ENCODE measurements at regions not wholly inside any gene's neighbourhood (a gene's known extent, or its start where the extent isn't known, plus 50 kb on each side); places are given as distances from the start of the nearest gene placed in this dataset.
A peak's percentile ranks its signal among the peaks of the same experiment; 100 is the strongest.

DNA sequence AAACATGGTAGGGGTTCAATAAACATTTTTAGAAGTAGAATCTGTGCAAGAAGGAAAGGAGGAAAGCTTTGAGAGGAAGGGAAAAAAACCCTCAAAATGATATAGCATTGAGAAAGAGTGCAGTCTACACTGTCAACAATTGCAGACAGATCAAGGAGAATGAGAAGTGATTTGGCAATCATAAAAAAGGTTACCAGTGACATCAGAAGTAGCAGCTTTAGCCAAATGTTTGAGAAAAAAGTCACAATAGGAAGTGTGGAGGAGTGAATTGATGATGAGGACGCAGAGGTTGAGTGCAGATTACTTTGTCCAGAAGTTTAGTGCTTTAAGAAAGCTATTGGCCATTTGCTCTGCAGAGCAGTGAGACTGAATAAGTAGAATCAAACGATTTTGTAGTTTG is 155.0 kb downstream of the GJA1 start:
- peaks cover 0 to 4% (median 0%) of the 10 kb centered on the region in 11 donors for H3K9me3 ChIP-seq
- H3K27me3 ChIP-seq: no peaks in the 10 kb centered on the region
- DNase-seq: no peak
- TF ChIP-seq, protein P1, sequence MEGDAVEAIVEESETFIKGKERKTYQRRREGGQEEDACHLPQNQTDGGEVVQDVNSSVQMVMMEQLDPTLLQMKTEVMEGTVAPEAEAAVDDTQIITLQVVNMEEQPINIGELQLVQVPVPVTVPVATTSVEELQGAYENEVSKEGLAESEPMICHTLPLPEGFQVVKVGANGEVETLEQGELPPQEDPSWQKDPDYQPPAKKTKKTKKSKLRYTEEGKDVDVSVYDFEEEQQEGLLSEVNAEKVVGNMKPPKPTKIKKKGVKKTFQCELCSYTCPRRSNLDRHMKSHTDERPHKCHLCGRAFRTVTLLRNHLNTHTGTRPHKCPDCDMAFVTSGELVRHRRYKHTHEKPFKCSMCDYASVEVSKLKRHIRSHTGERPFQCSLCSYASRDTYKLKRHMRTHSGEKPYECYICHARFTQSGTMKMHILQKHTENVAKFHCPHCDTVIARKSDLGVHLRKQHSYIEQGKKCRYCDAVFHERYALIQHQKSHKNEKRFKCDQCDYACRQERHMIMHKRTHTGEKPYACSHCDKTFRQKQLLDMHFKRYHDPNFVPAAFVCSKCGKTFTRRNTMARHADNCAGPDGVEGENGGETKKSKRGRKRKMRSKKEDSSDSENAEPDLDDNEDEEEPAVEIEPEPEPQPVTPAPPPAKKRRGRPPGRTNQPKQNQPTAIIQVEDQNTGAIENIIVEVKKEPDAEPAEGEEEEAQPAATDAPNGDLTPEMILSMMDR (IDR thresholded peaks at IDR 0.05): no peak
- 38 to 49% methylated on average over 2 of the region's 2 CpGs for WGBS, 2 donors
- H3K4me1 ChIP-seq: peaks cover 0 to 12% (median 0%) of the 10 kb centered on the region in 9 donors
- H3K27ac ChIP-seq: no peak overlapping the region
- no peak overlapping the region for H3K4me3 ChIP-seq
- no peaks in the 10 kb centered on the region for H3K36me3 ChIP-seq
- intact Hi-C loops (cut with DNase I): loop anchor here in 2 of 10 donors (5.0 to 10.0 kb wide), 2 partner anchors 244 to 252 kb away; no protein-coding TSS in a partner anchor
- ATAC-seq: peak in 1 of 8 donors; percentile 64

DNA sequence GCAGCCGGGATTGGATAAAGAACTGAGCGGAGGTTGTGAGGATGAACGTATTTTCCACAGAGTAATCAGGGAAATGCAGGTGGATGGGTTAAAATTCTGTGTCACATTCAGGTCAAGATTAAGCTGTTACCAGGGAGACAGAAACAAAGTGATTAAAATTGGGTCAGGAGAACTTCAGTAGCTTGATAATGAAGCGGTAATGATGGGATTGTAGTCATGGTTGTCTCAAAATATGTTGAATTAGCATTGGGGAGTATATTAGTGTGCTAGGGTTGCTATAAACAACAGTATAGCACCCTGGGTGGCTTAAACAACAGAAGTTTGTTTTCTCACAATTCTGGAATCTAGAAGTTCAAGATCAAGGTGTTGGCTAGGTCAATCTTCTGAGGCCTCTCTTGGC is 155.5 kb downstream of the GJA1 start:
- ATAC-seq: no peak
- peaks cover 0 to 4% (median 0%) of the 10 kb centered on the region in 11 donors for H3K9me3 ChIP-seq
- H3K4me3 ChIP-seq: no peak overlapping the region
- TF ChIP-seq, protein P1 (IDR thresholded peaks at IDR 0.05): no peak
- H3K4me1 ChIP-seq: peaks cover 0 to 12% (median 0%) of the 10 kb centered on the region in 9 donors
- H3K27me3 ChIP-seq: no peaks in the 10 kb centered on the region
- no peak for DNase-seq
- WGBS, 2 donors: 67 to 72% methylated on average over 4 of the region's 4 CpGs
- no peaks in the 10 kb centered on the region for H3K36me3 ChIP-seq
- intact Hi-C loops (cut with DNase I): loop anchor here in 2 of 10 donors (5.0 to 10.0 kb wide), 2 partner anchors 244 to 251 kb away; no protein-coding TSS in a partner anchor
- no peak overlapping the region for H3K27ac ChIP-seq

DNA sequence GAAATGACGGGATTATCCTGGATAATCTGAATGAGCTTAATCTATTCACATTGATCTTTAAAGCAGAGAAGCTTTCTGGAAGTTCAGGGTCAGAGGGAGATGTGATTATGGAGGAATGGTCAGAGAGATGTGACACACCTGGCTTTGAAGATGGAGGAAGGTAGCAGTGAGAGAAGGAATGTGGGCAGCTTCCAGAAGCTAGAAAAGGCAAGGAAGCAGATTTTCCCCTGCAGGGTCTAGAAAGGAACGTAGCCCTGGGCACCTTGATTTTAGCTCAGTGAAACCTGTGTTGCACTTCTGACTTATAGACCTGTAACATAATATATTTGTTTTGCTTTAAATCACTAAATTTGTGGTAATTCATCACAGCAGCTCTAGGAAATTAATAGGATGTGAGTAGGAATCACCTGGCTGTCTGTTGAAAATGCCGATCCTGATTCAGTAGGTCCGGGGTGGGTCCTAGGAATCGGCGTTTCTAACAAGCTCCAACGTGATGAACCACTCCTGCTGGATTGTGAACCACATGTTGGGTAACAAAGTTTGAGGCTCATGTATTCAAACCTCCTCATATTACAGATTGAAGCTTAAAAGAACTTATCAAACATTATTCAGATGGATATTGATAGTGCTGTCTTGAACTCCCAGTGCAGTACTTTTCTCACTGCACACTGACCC is 157.0 kb downstream of the GJA1 start:
- peaks cover 0 to 4% (median 0%) of the 10 kb centered on the region in 11 donors for H3K9me3 ChIP-seq
- DNase-seq: no peak
- peaks cover 0 to 12% (median 0%) of the 10 kb centered on the region in 9 donors for H3K4me1 ChIP-seq
- 93 to 94% methylated on average over 7 of the region's 7 CpGs for WGBS, 2 donors
- ATAC-seq: no peak
- H3K27me3 ChIP-seq: no peaks in the 10 kb centered on the region
- no peak overlapping the region for H3K27ac ChIP-seq
- H3K4me3 ChIP-seq: no peak overlapping the region
- intact Hi-C loops (cut with DNase I): loop anchor here in 2 of 10 donors (5.0 to 10.0 kb wide), 2 partner anchors 242 to 250 kb away; no protein-coding TSS in a partner anchor
- TF ChIP-seq, protein P1 (IDR thresholded peaks at IDR 0.05): no peak
- no peaks in the 10 kb centered on the region for H3K36me3 ChIP-seq

DNA sequence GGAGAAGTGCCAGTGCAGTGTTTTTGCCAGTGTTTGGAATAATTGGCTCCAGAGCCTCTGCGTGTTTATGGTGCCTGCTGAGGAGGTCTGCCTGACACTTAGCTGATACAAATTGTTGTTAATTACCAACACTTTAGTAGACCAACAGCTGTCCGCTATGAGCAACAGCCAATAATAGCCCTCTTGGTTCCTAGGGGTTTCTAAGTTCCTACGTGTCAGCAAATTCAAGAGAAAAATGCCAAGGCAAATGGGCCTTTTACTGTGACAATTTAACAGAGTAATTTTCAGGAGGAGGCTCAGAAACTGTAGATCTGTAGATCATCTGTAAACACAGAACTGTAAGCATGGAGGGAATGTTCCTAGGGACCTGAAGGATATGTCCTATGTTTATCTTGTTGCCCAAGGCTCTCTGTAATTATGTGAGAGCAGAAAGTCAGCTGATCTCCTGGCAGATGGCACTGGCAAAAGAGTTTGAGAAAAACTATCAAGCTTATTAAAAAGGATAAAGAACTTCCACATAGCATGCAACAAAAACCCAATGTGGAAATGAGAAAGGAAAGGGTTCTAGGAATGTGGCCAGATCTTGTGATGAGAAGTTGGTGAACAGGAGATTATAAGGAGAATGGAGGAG is 157.7 kb downstream of the GJA1 start:
- ATAC-seq: no peak
- intact Hi-C loops (cut with DNase I): loop anchor here in 2 of 10 donors (5.0 to 10.0 kb wide), 2 partner anchors 242 to 249 kb away; no protein-coding TSS in a partner anchor
- Histone ChIP-seq H3K27me3 (no peaks in the 10 kb centered on the region), H3K4me1 (peaks cover 0 to 12% (median 0%) of the 10 kb centered on the region in 9 donors), H3K36me3 (no peaks in the 10 kb centered on the region), H3K4me3 (no peak overlapping the region), H3K27ac (no peak overlapping the region), H3K9me3 (peaks cover 0 to 4% (median 0%) of the 10 kb centered on the region in 11 donors)
- 59 to 77% methylated on average over 3 of the region's 3 CpGs for WGBS, 2 donors
- TF ChIP-seq, protein P1 (IDR thresholded peaks at IDR 0.05): no peak
- DNase-seq: no peak

Measured in heart right ventricle (tissue), 16 donors.